Neural crest cell (in vitro differentiated cells): ENCODE measurements at regions not wholly inside any gene's neighbourhood (a gene's known extent, or its start where the extent isn't known, plus 50 kb on each side); places are given as distances from the start of the nearest gene placed in this dataset.

Source experiments
- DNase-seq: peaks from one replicate; pipeline ENCODE4 v3.0.0; 2021; ENCODE audit warnings: low read depth, mixed read lengths, low spot score
- H3K27ac Mint-ChIP-seq: one replicate; pipeline ENCODE4 v1.8.0; 2021; ENCODE audit warnings: mild to moderate bottlenecking, mixed read lengths; ENCODE audit not compliant: unreplicated experiment
- H3K27me3 Mint-ChIP-seq: 2 replicates; pipeline ENCODE4 v1.8.0; 2021; ENCODE audit warnings: low read depth, mild to moderate bottlenecking, mixed read lengths
- H3K36me3 Mint-ChIP-seq: 2 replicates; pipeline ENCODE4 v1.8.0; 2021; ENCODE audit warnings: low read depth, mild to moderate bottlenecking, mixed read lengths
- H3K4me1 Mint-ChIP-seq: 2 replicates; pipeline ENCODE4 v1.8.0; 2021; ENCODE audit warnings: mixed read lengths
- H3K4me3 Mint-ChIP-seq: one replicate; pipeline ENCODE4 v1.8.0; 2021; ENCODE audit warnings: mild to moderate bottlenecking, mixed read lengths
- H3K9me3 Mint-ChIP-seq: 2 replicates; pipeline ENCODE4 v1.8.0; 2021; ENCODE audit warnings: mixed read lengths
- CTCF ChIP-seq: fragments of 200-600 bp; sonication (generic); conservative IDR thresholded peaks from 2 replicates; pipeline ENCODE4 v1.5.0; 2021; ENCODE audit warnings: antibody characterized with exemption, mild to moderate bottlenecking

GRCh38 chr10:56836659-56837058, 475.6 kb upstream of the ZWINT start:
- H3K27ac Mint-ChIP-seq: no peak overlapping the region
- no peaks in the 10 kb centered on the region for H3K9me3 Mint-ChIP-seq
- no peaks in the 10 kb centered on the region for H3K27me3 Mint-ChIP-seq
- H3K36me3 Mint-ChIP-seq: no peaks in the 10 kb centered on the region
- no peaks in the 10 kb centered on the region for H3K4me1 Mint-ChIP-seq
- no peak for DNase-seq
- TF ChIP-seq CTCF: no peak
- H3K4me3 Mint-ChIP-seq: no peak overlapping the region

- TF ChIP-seq CTCF: no peak
- Mint-ChIP-seq H3K4me1 (no peaks in the 10 kb centered on the region), H3K9me3 (peaks cover 14% of the 10 kb centered on the region), H3K27ac (no peak overlapping the region), H3K27me3 (no peaks in the 10 kb centered on the region), H3K36me3 (peaks cover 6% of the 10 kb centered on the region), H3K4me3 (no peak overlapping the region)
- DNase-seq: no peak
Observed at GRCh38 chr10:56831681-56832080, 470.6 kb upstream of the ZWINT start.

GRCh38 chr10:56823849-56824248, 462.8 kb upstream of the ZWINT start:
- Mint-ChIP-seq H3K9me3 (peaks cover 24% of the 10 kb centered on the region), H3K4me3 (no peak overlapping the region), H3K27ac (no peak overlapping the region), H3K4me1 (no peaks in the 10 kb centered on the region), H3K27me3 (no peaks in the 10 kb centered on the region), H3K36me3 (peaks cover 13% of the 10 kb centered on the region)
- TF ChIP-seq CTCF: peak; percentile 51
- DNase-seq: no peak

- H3K4me3 Mint-ChIP-seq: no peak overlapping the region
- H3K36me3 Mint-ChIP-seq: no peaks in the 10 kb centered on the region
- TF ChIP-seq CTCF: no peak
- H3K9me3 Mint-ChIP-seq: peaks cover 4% of the 10 kb centered on the region
- H3K27ac Mint-ChIP-seq: no peak overlapping the region
- no peaks in the 10 kb centered on the region for H3K27me3 Mint-ChIP-seq
- no peak for DNase-seq
- no peaks in the 10 kb centered on the region for H3K4me1 Mint-ChIP-seq
Observed at GRCh38 chr10:56805022-56805421, 444.0 kb upstream of the ZWINT start.

- TF ChIP-seq CTCF: no peak
- no peaks in the 10 kb centered on the region for H3K36me3 Mint-ChIP-seq
- no peaks in the 10 kb centered on the region for H3K9me3 Mint-ChIP-seq
- peaks cover 10% of the 10 kb centered on the region for H3K4me1 Mint-ChIP-seq
- DNase-seq: no peak
- no peak overlapping the region for H3K4me3 Mint-ChIP-seq
- H3K27me3 Mint-ChIP-seq: no peaks in the 10 kb centered on the region
- H3K27ac Mint-ChIP-seq: no peak overlapping the region
Observed at GRCh38 chr10:56785292-56785691, 424.2 kb upstream of the ZWINT start.

GRCh38 chr10:56782503-56782902, 421.4 kb upstream of the ZWINT start:
- no peaks in the 10 kb centered on the region for H3K36me3 Mint-ChIP-seq
- no peak for TF ChIP-seq CTCF
- no peaks in the 10 kb centered on the region for H3K9me3 Mint-ChIP-seq
- H3K27me3 Mint-ChIP-seq: no peaks in the 10 kb centered on the region
- no peak overlapping the region for H3K4me3 Mint-ChIP-seq
- DNase-seq: no peak
- H3K27ac Mint-ChIP-seq: no peak overlapping the region
- H3K4me1 Mint-ChIP-seq: peaks cover 4% of the 10 kb centered on the region
